ENCODE measurements at regions not wholly inside any gene's neighbourhood (a gene's known extent, or its start where the extent isn't known, plus 50 kb on each side); places are given as distances from the start of the nearest gene placed in this dataset.
A peak's percentile ranks its signal among the peaks of the same experiment; 100 is the strongest.

DNA sequence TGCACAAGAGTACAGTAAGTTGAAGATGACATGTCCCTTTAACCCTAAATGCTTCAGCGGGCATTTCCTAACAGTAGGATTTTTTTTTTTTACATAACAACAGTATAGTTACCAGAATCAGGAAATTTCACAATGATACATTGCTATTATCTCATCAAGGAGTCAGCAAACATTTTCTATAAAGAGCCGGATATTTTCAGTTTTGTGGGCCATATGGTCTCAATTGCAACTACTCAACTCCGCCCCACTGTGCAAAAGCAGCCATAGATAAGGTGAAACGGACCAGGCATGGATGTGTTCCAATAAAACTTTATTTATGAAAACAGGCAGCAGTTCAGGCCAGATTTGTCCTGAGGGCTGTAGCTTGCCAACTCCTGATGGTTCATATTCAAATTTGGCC lies 130.6 kb downstream of the SMAD6 start:
- ATAC-seq (no peak), DNase-seq (no peak)
- Histone ChIP-seq H3K27me3 (no peaks in the 10 kb centered on the region), H3K27ac (peak overlapping the region in 1 of 2 donors; percentile 6), H3K36me3 (no peaks in the 10 kb centered on the region), H3K4me3 (no peak overlapping the region), H3K9me3 (no peaks in the 10 kb centered on the region), H3K4me1 (peaks cover 0 to 27% of the 10 kb centered on the region in 2 donors)
- TF ChIP-seq, protein P1, sequence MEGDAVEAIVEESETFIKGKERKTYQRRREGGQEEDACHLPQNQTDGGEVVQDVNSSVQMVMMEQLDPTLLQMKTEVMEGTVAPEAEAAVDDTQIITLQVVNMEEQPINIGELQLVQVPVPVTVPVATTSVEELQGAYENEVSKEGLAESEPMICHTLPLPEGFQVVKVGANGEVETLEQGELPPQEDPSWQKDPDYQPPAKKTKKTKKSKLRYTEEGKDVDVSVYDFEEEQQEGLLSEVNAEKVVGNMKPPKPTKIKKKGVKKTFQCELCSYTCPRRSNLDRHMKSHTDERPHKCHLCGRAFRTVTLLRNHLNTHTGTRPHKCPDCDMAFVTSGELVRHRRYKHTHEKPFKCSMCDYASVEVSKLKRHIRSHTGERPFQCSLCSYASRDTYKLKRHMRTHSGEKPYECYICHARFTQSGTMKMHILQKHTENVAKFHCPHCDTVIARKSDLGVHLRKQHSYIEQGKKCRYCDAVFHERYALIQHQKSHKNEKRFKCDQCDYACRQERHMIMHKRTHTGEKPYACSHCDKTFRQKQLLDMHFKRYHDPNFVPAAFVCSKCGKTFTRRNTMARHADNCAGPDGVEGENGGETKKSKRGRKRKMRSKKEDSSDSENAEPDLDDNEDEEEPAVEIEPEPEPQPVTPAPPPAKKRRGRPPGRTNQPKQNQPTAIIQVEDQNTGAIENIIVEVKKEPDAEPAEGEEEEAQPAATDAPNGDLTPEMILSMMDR (IDR thresholded peaks at IDR 0.05) = no peak
- intact Hi-C loops (cut with DNase I) = no loop called here

- H3K4me1 ChIP-seq = peaks cover 0 to 27% of the 10 kb centered on the region in 2 donors
- DNase-seq (no peak), ATAC-seq (no peak)
- no peaks in the 10 kb centered on the region for H3K9me3 ChIP-seq
- TF ChIP-seq, protein P1 (IDR thresholded peaks at IDR 0.05) = no peak
- H3K27me3 ChIP-seq = no peaks in the 10 kb centered on the region
- intact Hi-C loops (cut with DNase I) = no loop called here
- peak overlapping the region in 1 of 2 donors; percentile 6 for H3K27ac ChIP-seq
- H3K4me3 ChIP-seq = no peak overlapping the region
- no peaks in the 10 kb centered on the region for H3K36me3 ChIP-seq
Measured at GRCh38 chr15:66833371-66833770, 131.3 kb downstream of the SMAD6 start.

GRCh38 chr15:66833803-66834202 lies 131.8 kb downstream of the SMAD6 start:
- intact Hi-C loops (cut with DNase I) = no loop called here
- Histone ChIP-seq H3K27me3 (no peaks in the 10 kb centered on the region), H3K27ac (no peak overlapping the region), H3K4me3 (no peak overlapping the region), H3K9me3 (no peaks in the 10 kb centered on the region), H3K4me1 (peaks cover 0 to 28% of the 10 kb centered on the region in 2 donors), H3K36me3 (no peaks in the 10 kb centered on the region)
- TF ChIP-seq, protein P1 (IDR thresholded peaks at IDR 0.05) = no peak
- DNase-seq (no peak), ATAC-seq (no peak)

- H3K36me3 ChIP-seq = no peaks in the 10 kb centered on the region
- peak; percentile 81 for ATAC-seq
Measured at GRCh38 chr15:66834881-66835878, 133.1 kb downstream of the SMAD6 start.

More at GRCh38 chr15:66834881-66835878, 133.1 kb downstream of the SMAD6 start:
- TF ChIP-seq, protein P1 (IDR thresholded peaks at IDR 0.05) = no peak
- DNase-seq = peak in 2 of 4 donors; percentile 36 to 75
- Histone ChIP-seq H3K9me3 (no peaks in the 10 kb centered on the region), H3K4me3 (no peak overlapping the region), H3K27ac (peak overlapping the region; percentile 1 to 37), H3K27me3 (no peaks in the 10 kb centered on the region), H3K4me1 (peaks cover 0 to 37% of the 10 kb centered on the region in 2 donors)
- intact Hi-C loops (cut with DNase I) = no loop called here
